H1 (cell line): ENCODE measurements at regions not wholly inside any gene's neighbourhood (a gene's known extent, or its start where the extent isn't known, plus 50 kb on each side); places are given as distances from the start of the nearest gene placed in this dataset.

Source experiments
- CTCF ChIA-PET: fragments of 300-600 bp; sonication (Branson Sonifier 250); formaldehyde crosslinking; loops from one replicate; lab custom pipeline; 2021; ENCODE audit not compliant: partially characterized antibody; lab: Charles Lee
- POLR2A ChIA-PET: fragments of 300-600 bp; sonication (Branson Sonifier 250); formaldehyde crosslinking; loops from one replicate; lab custom pipeline; 2021; ENCODE audit warnings: inconsistent platforms; ENCODE audit not compliant: partially characterized antibody; lab: Charles Lee
- DNase-seq, 2 experiments: peaks; one replicate each; pipeline versions ENCODE4 v3.0.0 to v3.0.0-alpha.2; 2010 to 2022; ENCODE audit warnings: low spot score in 2 of 2, low read depth in 1 of 2, mixed read lengths in 1 of 2
- FAIRE-seq: peaks from 2 replicates; lab custom pipeline; 2011; peaks lifted over from hg19 to GRCh38; lab: Jason Lieb, UNC
- H2AFZ ChIP-seq: 2 replicates; pipeline ENCODE4 v1.8.1; 2012; ENCODE audit warnings: low read length, inconsistent platforms
- H2AK5ac ChIP-seq: 2 replicates; pipeline ENCODE4 v1.6.1; 2013; ENCODE audit warnings: low read depth, low read length
- H2BK120ac ChIP-seq: replicated peaks from 2 replicates; pipeline ENCODE3; 2013; ENCODE audit warnings: low read depth, low read length, inconsistent platforms
- H2BK12ac ChIP-seq: 2 replicates; pipeline ENCODE4 v1.6.1; 2013; ENCODE audit warnings: low read depth, low read length
- H2BK15ac ChIP-seq: 2 replicates; pipeline ENCODE4 v1.6.1; 2013; ENCODE audit warnings: low read length
- H2BK20ac ChIP-seq: 2 replicates; pipeline ENCODE4 v1.6.1; 2013; ENCODE audit warnings: low read length
- H2BK5ac ChIP-seq: 2 replicates; pipeline ENCODE4 v1.6.1; 2013; ENCODE audit warnings: low read depth, low read length
- H3K14ac ChIP-seq: 2 replicates; pipeline ENCODE4 v1.6.1; 2013; ENCODE audit warnings: inconsistent platforms; ENCODE audit not compliant: insufficient read length
- H3K18ac ChIP-seq: 2 replicates; pipeline ENCODE4 v1.6.1; 2013; ENCODE audit warnings: low read length; ENCODE audit errors: extremely low read depth
- H3K23ac ChIP-seq: 2 replicates; pipeline ENCODE4 v1.6.1; 2013; ENCODE audit warnings: inconsistent platforms; ENCODE audit not compliant: insufficient read length
- H3K23me2 ChIP-seq: 2 replicates; pipeline ENCODE4 v1.6.1; 2013; ENCODE audit warnings: low read depth, low read length
- H3K27ac ChIP-seq: 2 replicates; pipeline ENCODE4 v1.6.1; 2011; ENCODE audit warnings: low read depth, low read length, inconsistent platforms
- H3K27me3 ChIP-seq, 4 experiments: replicated peaks in 1 of 4; 1 replicate in 1 of 4; 2 replicates in 3 of 4; pipeline versions ENCODE4 v1.6.1 to v1.8.1; 2011 to 2013; ENCODE audit warnings: low read length in 3 of 4, mild to moderate bottlenecking in 3 of 4, inconsistent platforms in 2 of 4, mixed read lengths in 2 of 4, moderate library complexity in 1 of 4; ENCODE audit not compliant: control insufficient read depth in 3 of 4, insufficient read depth in 3 of 4; ENCODE audit errors: extremely low read depth in 1 of 4
- H3K36me3 ChIP-seq, 4 experiments: 2 replicates each; pipeline versions ENCODE4 v1.6.1 to v1.8.1; 2011 to 2013; ENCODE audit warnings: mild to moderate bottlenecking in 4 of 4, low read length in 3 of 4, moderate library complexity in 2 of 4, control low read depth in 1 of 4, inconsistent platforms in 1 of 4; ENCODE audit not compliant: insufficient read depth in 4 of 4, control insufficient read depth in 2 of 4
- H3K4ac ChIP-seq: replicated peaks from 2 replicates; pipeline ENCODE3; 2013; ENCODE audit warnings: low read length, low read depth, mixed read lengths, inconsistent platforms; ENCODE audit not compliant: insufficient read length
- H3K4me1 ChIP-seq, 4 experiments: replicated peaks in 1 of 4; 1 replicate in 1 of 4; 2 replicates in 3 of 4; pipeline versions ENCODE4 v1.6.1 to v1.8.1; 2011 to 2013; ENCODE audit warnings: low read length in 3 of 4, inconsistent platforms in 2 of 4, mixed read lengths in 1 of 4; ENCODE audit not compliant: insufficient read depth in 4 of 4, control insufficient read depth in 3 of 4
- H3K4me2 ChIP-seq, 2 experiments: 2 replicates each; pipeline versions ENCODE4 v1.6.1 to v1.8.1; 2011 to 2013; ENCODE audit warnings: low read depth in 2 of 2, low read length in 2 of 2, control low read depth in 1 of 2, inconsistent platforms in 1 of 2, mild to moderate bottlenecking in 1 of 2; ENCODE audit not compliant: insufficient read depth in 1 of 2
- H3K4me3 ChIP-seq, 4 experiments: fragments of 200-600, 300-600 bp in 1 of 4; sonication (generic), shearing (Covaris generic), sonication (Bioruptor Twin) in 1 of 4; 2 replicates each; pipeline versions ENCODE4 v1.5.1 to v1.8.1; 2011 to 2016; ENCODE audit warnings: low read length in 4 of 4, low read depth in 3 of 4, control low read depth in 2 of 4, inconsistent platforms in 2 of 4, mild to moderate bottlenecking in 2 of 4, mixed read lengths in 1 of 4, moderate library complexity in 1 of 4; ENCODE audit not compliant: insufficient read depth in 2 of 4; ENCODE audit errors: extremely low read depth in 1 of 4
- H3K56ac ChIP-seq: replicated peaks from 2 replicates; pipeline ENCODE3; 2013; ENCODE audit warnings: low read depth, mild to moderate bottlenecking, mixed read lengths, low read length, inconsistent platforms; ENCODE audit not compliant: insufficient read length
- H3K79me1 ChIP-seq: 2 replicates; pipeline ENCODE4 v1.6.1; 2013; ENCODE audit warnings: low read depth, low read length, control low read depth
- H3K79me2 ChIP-seq, 2 experiments: 2 replicates each; pipeline versions ENCODE4 v1.6.1 to v1.8.1; 2012 to 2013; ENCODE audit warnings: low read length in 2 of 2, mild to moderate bottlenecking in 2 of 2, inconsistent platforms in 1 of 2; ENCODE audit not compliant: insufficient read depth in 2 of 2, control insufficient read depth in 1 of 2
- H3K9ac ChIP-seq, 4 experiments: replicated peaks in 1 of 4; 1 replicate in 1 of 4; 2 replicates in 3 of 4; pipeline versions ENCODE4 v1.6.1 to v1.8.1; 2011 to 2013; ENCODE audit warnings: low read depth in 3 of 4, low read length in 3 of 4, control low read depth in 2 of 4, mild to moderate bottlenecking in 2 of 4, moderate library complexity in 2 of 4, inconsistent platforms in 1 of 4; ENCODE audit errors: extremely low read depth in 1 of 4
- H3K9me3 ChIP-seq, 2 experiments: 2 replicates each; pipeline versions ENCODE4 v1.6.1 to v1.8.1; 2012 to 2013; ENCODE audit warnings: mild to moderate bottlenecking in 2 of 2, moderate library complexity in 2 of 2, control low read depth in 1 of 2, inconsistent platforms in 1 of 2, low read depth in 1 of 2, low read length in 1 of 2, mixed read lengths in 1 of 2; ENCODE audit not compliant: insufficient read depth in 2 of 2
- H4K20me1 ChIP-seq, 2 experiments: replicated peaks in 1 of 2; 2 replicates each; pipeline versions ENCODE3 to v1.8.1; 2011 to 2013; ENCODE audit warnings: inconsistent platforms in 2 of 2, low read length in 2 of 2, mild to moderate bottlenecking in 1 of 2; ENCODE audit not compliant: insufficient read depth in 2 of 2, control insufficient read depth in 1 of 2
- H4K5ac ChIP-seq: 2 replicates; pipeline ENCODE4 v1.6.1; 2013; ENCODE audit warnings: low read length, low read depth, mixed read lengths, inconsistent platforms; ENCODE audit not compliant: insufficient read length
- H4K8ac ChIP-seq: 2 replicates; pipeline ENCODE4 v1.8.0; 2013; ENCODE audit warnings: mild to moderate bottlenecking, moderate library complexity, low read length, inconsistent platforms; ENCODE audit not compliant: insufficient read depth; ENCODE audit errors: extremely low read depth
- H4K91ac ChIP-seq: replicated peaks from 2 replicates; pipeline ENCODE3; 2013; ENCODE audit warnings: low read length, mixed read lengths, inconsistent platforms; ENCODE audit not compliant: insufficient read length
- ATF3 ChIP-seq: IDR thresholded peaks from 2 replicates; pipeline ENCODE4 v1.6.1; 2011; ENCODE audit warnings: low read depth, mild to moderate bottlenecking, low read length; ENCODE audit not compliant: insufficient read depth
- BCL11A ChIP-seq, 2 experiments: IDR thresholded peaks; one replicate each; pipeline ENCODE4 v1.6.1; 2011; ENCODE audit warnings: low read depth in 2 of 2, low read length in 2 of 2, mild to moderate bottlenecking in 2 of 2
- CBX8 ChIP-seq: fragments of 300-800, 300-1000 bp; sonication (generic); IDR thresholded peaks from 2 replicates; pipeline ENCODE4 v1.7.1; 2016; ENCODE audit warnings: low read depth, low read length, borderline replicate concordance
- EP300 ChIP-seq, 2 experiments: IDR thresholded peaks; 1 replicate in 1 of 2; 2 replicates in 1 of 2; pipeline ENCODE4 v1.6.1; 2011 to 2012; ENCODE audit warnings: low read depth in 2 of 2, low read length in 2 of 2, mild to moderate bottlenecking in 2 of 2, borderline replicate concordance in 1 of 2, inconsistent platforms in 1 of 2, moderate library complexity in 1 of 2
- HDAC6 ChIP-seq: IDR thresholded peaks from one replicate; pipeline ENCODE4 v1.7.1; 2012; ENCODE audit warnings: low read depth, mild to moderate bottlenecking, inconsistent platforms, low read length, moderate library complexity
- KDM4A ChIP-seq: IDR thresholded peaks from one replicate; pipeline ENCODE4 v1.7.1; 2012; ENCODE audit warnings: low read depth, mild to moderate bottlenecking, moderate library complexity, low read length, inconsistent platforms; ENCODE audit not compliant: severe bottlenecking
- NANOG ChIP-seq: IDR thresholded peaks from 2 replicates; pipeline ENCODE4 v1.6.1; 2011; ENCODE audit warnings: low read length, low read depth, mild to moderate bottlenecking, inconsistent platforms; ENCODE audit not compliant: insufficient read depth, poor library complexity, severe bottlenecking
- POU5F1 ChIP-seq: IDR thresholded peaks from 2 replicates; pipeline ENCODE4 v1.6.1; 2011; ENCODE audit warnings: low read depth, mild to moderate bottlenecking, low read length, moderate library complexity
- SIRT6 ChIP-seq: IDR thresholded peaks from one replicate; pipeline ENCODE4 v1.7.1; 2012; ENCODE audit warnings: low read length, inconsistent platforms
- SP1 ChIP-seq: IDR thresholded peaks from 2 replicates; pipeline ENCODE4 v1.6.1; 2011; ENCODE audit warnings: low read depth, low read length
- TAF1 ChIP-seq: IDR thresholded peaks from 2 replicates; pipeline ENCODE4 v1.6.1; 2011; ENCODE audit warnings: mild to moderate bottlenecking, low read depth, low read length
- YY1 ChIP-seq: IDR thresholded peaks from 2 replicates; pipeline ENCODE4 v1.6.1; 2011; ENCODE audit warnings: low read depth, mild to moderate bottlenecking, low read length
- WGBS, 2 experiments: shearing (Covaris generic) in 1 of 2; methylation state at CpG; one replicate each; pipeline versions ENCODE4 v1.1.6 to v1.1.7; 2013 to 2015; ENCODE audit warnings: low lambda C conversion rate in 2 of 2, mixed read lengths in 2 of 2, inconsistent platforms in 1 of 2, low coverage in 1 of 2, missing lambda C conversion rate in 1 of 2; ENCODE audit not compliant: insufficient replicate concordance in 2 of 2, insufficient coverage in 1 of 2, insufficient read length in 1 of 2; ENCODE audit errors: extremely low coverage in 1 of 2, missing lambda C conversion rate in 1 of 2; 5-methylcytosine and 5-hydroxymethylcytosine counted together

- no peak overlapping the region for H3K27ac ChIP-seq
- ChIA-PET POLR2A (interaction anchor here (1.0 kb wide), 1 partner anchor 10 kb away, joined by 3 read pairs; no protein-coding TSS in a partner anchor), CTCF (no interaction called here)
- H3K79me2 ChIP-seq: no peaks in the 10 kb centered on the region
- H3K56ac ChIP-seq: no peak overlapping the region
- no peak overlapping the region for H3K14ac ChIP-seq
- WGBS, 2 experiments: 91% methylated on average over 1 of the region's 1 CpG; no CpG with 5 or more reads in 1 of the 2 experiments
- H2AK5ac ChIP-seq: no peak overlapping the region
- no peak overlapping the region for H3K18ac ChIP-seq
- H3K4me2 ChIP-seq: no peak overlapping the region
- no peaks in the 10 kb centered on the region for H3K36me3 ChIP-seq
- H2AFZ ChIP-seq: 0 out of 2 replicates have a peak overlapping the region, but pooled peaks have one; percentile 81
- H3K27me3 ChIP-seq: no peaks in the 10 kb centered on the region
- H2BK15ac ChIP-seq: no peak overlapping the region
- no peak overlapping the region for H3K4ac ChIP-seq
- H2BK20ac ChIP-seq: no peak overlapping the region
- no peak overlapping the region for H3K23ac ChIP-seq
- no peak overlapping the region for H3K9ac ChIP-seq
- peaks cover 0 to 7% (median 5%) of the 10 kb centered on the region in 4 experiments; a peak in 5 of 7 replicates for H3K4me1 ChIP-seq
- no peak overlapping the region for H4K5ac ChIP-seq
- no peak for DNase-seq
- no peak overlapping the region for H4K91ac ChIP-seq
- FAIRE-seq: no peak
- no peaks in the 10 kb centered on the region for H3K9me3 ChIP-seq
- H2BK12ac ChIP-seq: no peak overlapping the region
- H2BK120ac ChIP-seq: no peak overlapping the region
- no peak overlapping the region for H3K4me3 ChIP-seq
- H2BK5ac ChIP-seq: no peak overlapping the region
- no peak overlapping the region for H4K8ac ChIP-seq
- no peaks in the 10 kb centered on the region; the same call in 1 of the 2 replicates for H3K23me2 ChIP-seq
- H3K79me1 ChIP-seq: no peaks in the 10 kb centered on the region
- H4K20me1 ChIP-seq: no peaks in the 10 kb centered on the region
- TF ChIP-seq KDM4A (no peak), TAF1 (no peak), HDAC6 (no peak), SP1 (no peak), NANOG (no peak), SIRT6 (no peak), EP300 (IDR thresholded peaks at IDR 0.05; ENCODE audit: borderline replicate concordance in 1 of 2, low read depth in 2 of 2, low read length in 2 of 2) (no peak), POU5F1 (no peak), YY1 (no peak), BCL11A (IDR thresholded peaks at IDR 0.05; ENCODE audit: low read depth in 2 of 2, low read length in 2 of 2) (no peak), CBX8 (no peak), ATF3 (no peak)
These were observed 361.6 kb upstream of the RUNX1 start for GRCh38 chr21:35410656-35411055.
